A549 (cell line): ENCODE measurements at regions not wholly inside any gene's neighbourhood (a gene's known extent, or its start where the extent isn't known, plus 50 kb on each side); places are given as distances from the start of the nearest gene placed in this dataset.

ENCODE experiments used
- ATAC-seq, 2 experiments: fragments of 200-7000 bp in 1 of 2; fragments of >200 bp in 1 of 2; cut with Nextera tagmentation in 1 of 2; cut with Tn5 transposase in 1 of 2; 3 replicates each; pipeline versions ENCODE4 v1.8.0 to v1.9.1; 2018 to 2020; ENCODE audit warnings: mild to moderate bottlenecking in 1 of 2, moderate library complexity in 1 of 2
- CTCF ChIA-PET: fragments of 300-600 bp; sonication (Branson Sonifier 250); formaldehyde crosslinking; extraction: SDS; loops from one replicate; lab custom pipeline; 2021; ENCODE audit warnings: antibody characterized with exemption, inconsistent platforms; lab: Yijun Ruan, JAX
- POLR2A ChIA-PET: fragments of 350-600 bp; formaldehyde crosslinking; extraction: SDS; loops from one replicate; lab custom pipeline; 2021; ENCODE audit warnings: antibody characterized with exemption, inconsistent platforms; lab: Yijun Ruan, JAX
- DNase-seq, 2 experiments: peaks; one replicate each; pipeline versions ENCODE4 v3.0.0 to v3.0.0-alpha.2; 2011 to 2016; ENCODE audit warnings: low read depth in 1 of 2, low spot score in 1 of 2
- FAIRE-seq: peaks from 2 replicates; lab custom pipeline; 2011; peaks lifted over from hg19 to GRCh38; lab: Jason Lieb, UNC
- H3K27ac ChIP-seq, 2 experiments: fragments of >200 bp; sonication (Bioruptor Twin); formaldehyde crosslinking; 3 replicates each; pipeline ENCODE4 v1.5.1; 2016 to 2017
- H3K4me1 ChIP-seq: fragments of >200 bp; sonication (Bioruptor Twin); formaldehyde crosslinking; 3 replicates; pipeline ENCODE4 v1.6.1; 2016
- H3K4me2 ChIP-seq: fragments of >200 bp; sonication (Bioruptor Twin); formaldehyde crosslinking; 3 replicates; pipeline ENCODE4 v1.6.1; 2016
- H3K4me3 ChIP-seq: fragments of >200 bp; sonication (Bioruptor Twin); formaldehyde crosslinking; 3 replicates; pipeline ENCODE4 v1.5.1; 2016
- H3K9me3 ChIP-seq: fragments of >200 bp; sonication (Bioruptor Twin); formaldehyde crosslinking; 3 replicates; pipeline ENCODE4 v1.6.1; 2016
- BHLHE40 ChIP-seq: IDR thresholded peaks from 2 replicates; pipeline ENCODE4 v1.6.1; 2012; ENCODE audit warnings: low read depth, low read length, inconsistent platforms
- CHD2 ChIP-seq: fragments of 150-350 bp; IDR thresholded peaks from 2 replicates; pipeline ENCODE4 v1.6.1; 2014; ENCODE audit warnings: low read length; ENCODE audit not compliant: partially characterized antibody
- CHD4 ChIP-seq: fragments of 200-600 bp; sonication (generic); IDR thresholded peaks from 2 replicates; pipeline ENCODE4 v1.6.1; 2016; ENCODE audit warnings: antibody characterized with exemption, mild to moderate bottlenecking, borderline replicate concordance
- EHMT2 ChIP-seq: fragments of 200-600 bp; sonication (generic); IDR thresholded peaks from 2 replicates; pipeline ENCODE4 v1.6.1; 2016; ENCODE audit warnings: antibody characterized with exemption, low read depth, mild to moderate bottlenecking, moderate library complexity
- FOSB ChIP-seq: fragments of 250-450 bp; sonication (Bioruptor Pico); IDR thresholded peaks from 2 replicates; pipeline ENCODE4 v1.5.0; 2020; ENCODE audit warnings: mild to moderate bottlenecking, moderate library complexity
- FOSL2 ChIP-seq, 2 experiments: fragments of 450-650 bp in 1 of 2; fragments of >200 bp in 1 of 2; sonication (Bioruptor Twin) in 1 of 2; formaldehyde crosslinking; IDR thresholded peaks; 2 replicates each; pipeline versions ENCODE4 v1.5.0 to v1.6.1; 2016 to 2020; ENCODE audit warnings: mild to moderate bottlenecking in 1 of 2, moderate library complexity in 1 of 2
- FOXS1 ChIP-seq: fragments of 250-450 bp; sonication (Bioruptor Pico); IDR thresholded peaks from 2 replicates; pipeline ENCODE4 v1.5.0; 2020; ENCODE audit warnings: mild to moderate bottlenecking, moderate library complexity
- KDM1A ChIP-seq: fragments of 200-600 bp; sonication (generic); IDR thresholded peaks from 2 replicates; pipeline ENCODE4 v1.6.1; 2016; ENCODE audit warnings: low read depth, mild to moderate bottlenecking
- KDM5A ChIP-seq: fragments of 200-600 bp; sonication (generic); IDR thresholded peaks from 2 replicates; pipeline ENCODE4 v1.6.1; 2016; ENCODE audit warnings: antibody characterized with exemption, mild to moderate bottlenecking
- MAZ ChIP-seq: fragments of 150-350 bp; IDR thresholded peaks from 2 replicates; pipeline ENCODE4 v1.6.1; 2014; ENCODE audit warnings: antibody characterized with exemption, low read depth, low read length, borderline replicate concordance
- PHF8 ChIP-seq: fragments of 200-600 bp; sonication (generic); IDR thresholded peaks from 2 replicates; pipeline ENCODE4 v1.6.1; 2016; ENCODE audit warnings: low read depth, mild to moderate bottlenecking, antibody characterized with exemption, moderate library complexity, borderline replicate concordance
- RAD21 ChIP-seq, 2 experiments: fragments of >200 bp in 1 of 2; sonication (Bioruptor Twin) in 1 of 2; formaldehyde crosslinking in 1 of 2; IDR thresholded peaks in 1 of 2; conservative IDR thresholded peaks in 1 of 2; 2 replicates in 1 of 2; 3 replicates in 1 of 2; pipeline ENCODE4 v1.6.1; 2012 to 2018; ENCODE audit warnings: inconsistent platforms in 1 of 2
- SMC3 ChIP-seq: fragments of >200 bp; sonication (Bioruptor Twin); formaldehyde crosslinking; IDR thresholded peaks from 3 replicates; pipeline ENCODE4 v1.6.1; 2018; ENCODE audit warnings: inconsistent platforms
- SREBF2 ChIP-seq: fragments of 450-650 bp; IDR thresholded peaks from 2 replicates; pipeline ENCODE4 v1.6.1; 2014; ENCODE audit warnings: mild to moderate bottlenecking, moderate library complexity
- TFCP2L1 ChIP-seq: fragments of 250-450 bp; sonication (Bioruptor Pico); IDR thresholded peaks from 2 replicates; pipeline ENCODE4 v1.5.0; 2021; ENCODE audit warnings: mild to moderate bottlenecking
- ZNF302 ChIP-seq: fragments of 250-450 bp; sonication (Bioruptor Pico); IDR thresholded peaks from 2 replicates; pipeline ENCODE4 v1.9.0; 2021; ENCODE audit warnings: inconsistent platforms, mild to moderate bottlenecking, moderate library complexity
- WGBS: methylation state at CpG from one replicate; pipeline ENCODE4 v1.1.6; 2017; ENCODE audit errors: missing lambda C conversion rate; 5-methylcytosine and 5-hydroxymethylcytosine counted together
- TF ChIP-seq, protein P1 (sequence below): fragments of 200-600 bp; sonication (generic); IDR thresholded peaks from 2 replicates; pipeline ENCODE4 v1.6.1; 2016; ENCODE audit warnings: antibody characterized with exemption, mild to moderate bottlenecking, moderate library complexity
- TF ChIP-seq, protein P2 (sequence below): fragments of >200 bp; sonication (Bioruptor Twin); formaldehyde crosslinking; IDR thresholded peaks from 3 replicates; pipeline ENCODE4 v1.6.1; 2016
- TF ChIP-seq, protein P3 (sequence below): fragments of >200 bp; sonication (Bioruptor Twin); formaldehyde crosslinking; IDR thresholded peaks from 3 replicates; pipeline ENCODE4 v1.5.1; 2016
- TF ChIP-seq, protein P4 (sequence below): IDR thresholded peaks from 2 replicates; pipeline ENCODE4 v1.6.1; 2012
- TF ChIP-seq, protein P5 (sequence below): IDR thresholded peaks from 2 replicates; pipeline ENCODE4 v1.6.1; 2012

DNA sequence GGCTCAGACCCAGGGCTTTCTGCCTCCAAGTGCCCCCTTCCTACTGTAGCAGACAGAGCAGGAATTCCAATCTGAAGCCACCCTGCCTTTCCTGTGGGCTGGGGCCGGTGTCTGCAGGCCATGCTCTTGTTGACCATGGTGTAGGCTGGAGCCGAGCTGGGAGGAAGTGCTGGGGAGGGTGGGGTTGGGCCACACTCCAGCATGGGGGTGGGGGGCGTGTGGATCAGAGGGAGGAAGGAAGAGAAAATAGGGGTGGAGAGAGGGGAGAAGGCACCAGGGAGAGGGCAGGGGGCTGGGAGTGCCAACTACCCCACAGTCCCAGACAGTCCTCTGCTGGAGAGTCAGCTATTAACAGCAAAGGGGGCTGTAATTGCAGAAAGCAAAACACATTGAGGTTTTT, 54.3 kb upstream of the JPH3 start (continued):
- TF ChIP-seq, protein P1, sequence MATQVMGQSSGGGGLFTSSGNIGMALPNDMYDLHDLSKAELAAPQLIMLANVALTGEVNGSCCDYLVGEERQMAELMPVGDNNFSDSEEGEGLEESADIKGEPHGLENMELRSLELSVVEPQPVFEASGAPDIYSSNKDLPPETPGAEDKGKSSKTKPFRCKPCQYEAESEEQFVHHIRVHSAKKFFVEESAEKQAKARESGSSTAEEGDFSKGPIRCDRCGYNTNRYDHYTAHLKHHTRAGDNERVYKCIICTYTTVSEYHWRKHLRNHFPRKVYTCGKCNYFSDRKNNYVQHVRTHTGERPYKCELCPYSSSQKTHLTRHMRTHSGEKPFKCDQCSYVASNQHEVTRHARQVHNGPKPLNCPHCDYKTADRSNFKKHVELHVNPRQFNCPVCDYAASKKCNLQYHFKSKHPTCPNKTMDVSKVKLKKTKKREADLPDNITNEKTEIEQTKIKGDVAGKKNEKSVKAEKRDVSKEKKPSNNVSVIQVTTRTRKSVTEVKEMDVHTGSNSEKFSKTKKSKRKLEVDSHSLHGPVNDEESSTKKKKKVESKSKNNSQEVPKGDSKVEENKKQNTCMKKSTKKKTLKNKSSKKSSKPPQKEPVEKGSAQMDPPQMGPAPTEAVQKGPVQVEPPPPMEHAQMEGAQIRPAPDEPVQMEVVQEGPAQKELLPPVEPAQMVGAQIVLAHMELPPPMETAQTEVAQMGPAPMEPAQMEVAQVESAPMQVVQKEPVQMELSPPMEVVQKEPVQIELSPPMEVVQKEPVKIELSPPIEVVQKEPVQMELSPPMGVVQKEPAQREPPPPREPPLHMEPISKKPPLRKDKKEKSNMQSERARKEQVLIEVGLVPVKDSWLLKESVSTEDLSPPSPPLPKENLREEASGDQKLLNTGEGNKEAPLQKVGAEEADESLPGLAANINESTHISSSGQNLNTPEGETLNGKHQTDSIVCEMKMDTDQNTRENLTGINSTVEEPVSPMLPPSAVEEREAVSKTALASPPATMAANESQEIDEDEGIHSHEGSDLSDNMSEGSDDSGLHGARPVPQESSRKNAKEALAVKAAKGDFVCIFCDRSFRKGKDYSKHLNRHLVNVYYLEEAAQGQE = no peak
- no peak for TF ChIP-seq MAZ
- TF ChIP-seq SREBF2 = no peak
- TF ChIP-seq FOSL2 (IDR thresholded peaks at IDR 0.05) = no peak
- no peak for TF ChIP-seq FOSL2 (CRISPR knock-in tag; IDR thresholded peaks at IDR 0.05)

DNA sequence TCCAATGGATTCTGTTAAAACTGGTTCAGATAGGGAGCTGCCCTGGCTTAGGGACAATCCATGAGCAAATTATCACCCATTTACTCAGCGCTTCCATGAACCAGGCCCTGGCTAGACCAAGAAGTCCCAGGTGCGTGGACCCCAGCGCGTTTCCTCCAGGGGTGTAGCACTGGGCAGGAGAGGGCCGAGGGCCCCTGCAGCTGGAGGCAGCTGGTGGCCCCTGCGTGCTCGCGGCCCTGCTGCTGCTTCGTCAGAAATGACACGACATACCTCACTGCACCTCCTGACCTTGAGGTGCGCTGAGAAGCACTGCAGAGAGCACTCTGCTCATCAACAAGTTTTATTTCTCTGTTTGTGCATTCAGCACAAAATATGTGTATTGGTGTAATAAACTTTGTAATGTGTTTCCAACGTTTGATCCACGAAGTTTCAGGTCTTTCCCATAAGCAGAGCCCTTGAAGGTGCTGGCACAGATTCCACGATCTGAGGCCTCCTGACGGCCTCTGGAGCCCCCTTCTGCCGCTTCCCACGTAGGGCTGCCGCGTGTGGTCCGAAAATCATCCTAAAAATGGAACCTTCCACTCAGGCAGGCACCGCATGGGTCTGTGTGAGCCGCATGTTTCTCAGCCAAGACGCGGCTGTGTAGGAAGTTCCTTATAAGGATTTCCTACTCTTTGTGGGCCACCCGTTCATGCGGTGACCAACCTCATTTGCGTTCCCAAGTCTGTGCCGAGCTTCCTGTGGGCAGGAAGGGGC, 50.8 kb upstream of the ZCCHC14 start:
- Histone ChIP-seq H3K4me2 (no peak overlapping the region), H3K4me3 (no peak overlapping the region), H3K27ac (no peak overlapping the region), H3K4me1 (no peaks in the 10 kb centered on the region), H3K9me3 (no peaks in the 10 kb centered on the region)
- no peak for DNase-seq
- no peak for TF ChIP-seq CHD2
- no peak for TF ChIP-seq BHLHE40
- no peak for TF ChIP-seq CHD4
- no peak for TF ChIP-seq SMC3
- TF ChIP-seq FOSL2 (IDR thresholded peaks at IDR 0.05) = no peak
- TF ChIP-seq FOSL2 (CRISPR knock-in tag; IDR thresholded peaks at IDR 0.05) = no peak
- TF ChIP-seq ZNF302 (CRISPR knock-in tag) = no peak
- TF ChIP-seq, protein P2, sequence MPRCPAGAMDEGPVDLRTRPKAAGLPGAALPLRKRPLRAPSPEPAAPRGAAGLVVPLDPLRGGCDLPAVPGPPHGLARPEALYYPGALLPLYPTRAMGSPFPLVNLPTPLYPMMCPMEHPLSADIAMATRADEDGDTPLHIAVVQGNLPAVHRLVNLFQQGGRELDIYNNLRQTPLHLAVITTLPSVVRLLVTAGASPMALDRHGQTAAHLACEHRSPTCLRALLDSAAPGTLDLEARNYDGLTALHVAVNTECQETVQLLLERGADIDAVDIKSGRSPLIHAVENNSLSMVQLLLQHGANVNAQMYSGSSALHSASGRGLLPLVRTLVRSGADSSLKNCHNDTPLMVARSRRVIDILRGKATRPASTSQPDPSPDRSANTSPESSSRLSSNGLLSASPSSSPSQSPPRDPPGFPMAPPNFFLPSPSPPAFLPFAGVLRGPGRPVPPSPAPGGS = no peak
- TF ChIP-seq KDM1A = no peak
- no peak for TF ChIP-seq PHF8
- TF ChIP-seq FOXS1 (CRISPR knock-in tag) = no peak
- no peak for ATAC-seq
- no peak for FAIRE-seq
- WGBS = 65% methylated on average over 26 of the region's 28 CpGs
- POLR2A ChIA-PET = no interaction called here
- CTCF ChIA-PET = interaction anchor here (1.9 to 3.4 kb wide), 3 partner anchors 8 to 92 kb away, joined by 9 to 21 read pairs (median 20); no protein-coding TSS in a partner anchor

DNA sequence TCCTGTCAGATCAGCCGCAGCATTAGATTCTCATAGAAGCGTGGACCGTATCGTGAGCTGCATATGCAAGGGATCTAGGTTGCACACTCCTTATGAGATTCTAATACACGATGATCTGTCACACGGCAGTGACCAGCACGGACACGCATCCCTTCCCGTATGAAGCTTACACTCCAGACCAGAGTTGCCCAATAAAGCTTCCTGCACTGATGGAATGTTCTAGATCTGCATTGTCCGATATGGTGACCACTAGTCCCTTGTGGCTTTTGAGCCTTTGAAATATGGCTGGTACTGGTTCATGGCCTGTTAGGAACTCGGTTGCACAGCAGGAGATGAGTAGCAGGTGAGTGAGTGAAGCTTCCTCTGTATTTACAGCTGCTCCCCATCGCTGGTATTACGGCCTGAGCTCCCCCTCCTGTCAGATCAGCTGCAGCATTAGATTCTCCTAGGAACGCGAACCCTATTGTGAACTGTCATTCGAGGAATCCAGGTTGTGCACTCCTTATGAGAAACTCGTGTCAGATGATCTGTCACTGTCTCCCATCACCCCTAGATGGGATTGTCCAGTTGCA, 49.8 kb upstream of the ZCCHC14 start:
- TF ChIP-seq MAZ = no peak
- no peak for TF ChIP-seq FOSB
- TF ChIP-seq, protein P3, sequence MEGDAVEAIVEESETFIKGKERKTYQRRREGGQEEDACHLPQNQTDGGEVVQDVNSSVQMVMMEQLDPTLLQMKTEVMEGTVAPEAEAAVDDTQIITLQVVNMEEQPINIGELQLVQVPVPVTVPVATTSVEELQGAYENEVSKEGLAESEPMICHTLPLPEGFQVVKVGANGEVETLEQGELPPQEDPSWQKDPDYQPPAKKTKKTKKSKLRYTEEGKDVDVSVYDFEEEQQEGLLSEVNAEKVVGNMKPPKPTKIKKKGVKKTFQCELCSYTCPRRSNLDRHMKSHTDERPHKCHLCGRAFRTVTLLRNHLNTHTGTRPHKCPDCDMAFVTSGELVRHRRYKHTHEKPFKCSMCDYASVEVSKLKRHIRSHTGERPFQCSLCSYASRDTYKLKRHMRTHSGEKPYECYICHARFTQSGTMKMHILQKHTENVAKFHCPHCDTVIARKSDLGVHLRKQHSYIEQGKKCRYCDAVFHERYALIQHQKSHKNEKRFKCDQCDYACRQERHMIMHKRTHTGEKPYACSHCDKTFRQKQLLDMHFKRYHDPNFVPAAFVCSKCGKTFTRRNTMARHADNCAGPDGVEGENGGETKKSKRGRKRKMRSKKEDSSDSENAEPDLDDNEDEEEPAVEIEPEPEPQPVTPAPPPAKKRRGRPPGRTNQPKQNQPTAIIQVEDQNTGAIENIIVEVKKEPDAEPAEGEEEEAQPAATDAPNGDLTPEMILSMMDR = no peak
- TF ChIP-seq EHMT2 = no peak
- no peak for TF ChIP-seq FOSL2 (IDR thresholded peaks at IDR 0.05)
- TF ChIP-seq FOSL2 (CRISPR knock-in tag; IDR thresholded peaks at IDR 0.05) = no peak
- TF ChIP-seq, protein P4, sequence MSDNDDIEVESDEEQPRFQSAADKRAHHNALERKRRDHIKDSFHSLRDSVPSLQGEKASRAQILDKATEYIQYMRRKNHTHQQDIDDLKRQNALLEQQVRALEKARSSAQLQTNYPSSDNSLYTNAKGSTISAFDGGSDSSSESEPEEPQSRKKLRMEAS = no peak
- TF ChIP-seq BHLHE40 = no peak
- TF ChIP-seq, protein P5, sequence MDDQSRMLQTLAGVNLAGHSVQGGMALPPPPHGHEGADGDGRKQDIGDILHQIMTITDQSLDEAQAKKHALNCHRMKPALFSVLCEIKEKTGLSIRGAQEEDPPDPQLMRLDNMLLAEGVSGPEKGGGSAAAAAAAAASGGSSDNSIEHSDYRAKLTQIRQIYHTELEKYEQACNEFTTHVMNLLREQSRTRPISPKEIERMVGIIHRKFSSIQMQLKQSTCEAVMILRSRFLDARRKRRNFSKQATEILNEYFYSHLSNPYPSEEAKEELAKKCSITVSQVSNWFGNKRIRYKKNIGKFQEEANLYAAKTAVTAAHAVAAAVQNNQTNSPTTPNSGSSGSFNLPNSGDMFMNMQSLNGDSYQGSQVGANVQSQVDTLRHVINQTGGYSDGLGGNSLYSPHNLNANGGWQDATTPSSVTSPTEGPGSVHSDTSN = no peak
- TF ChIP-seq TFCP2L1 = no peak
- TF ChIP-seq KDM5A = no peak
- no peak for TF ChIP-seq RAD21 (conservative IDR thresholded peaks at IDR 0.05 in 1 of 2, IDR thresholded peaks at IDR 0.05 in 1 of 2)
- Histone ChIP-seq H3K4me2 (no peak overlapping the region), H3K27ac (no peak overlapping the region), H3K9me3 (peaks cover 5% of the 10 kb centered on the region; the same call in 2 of the 3 replicates), H3K4me3 (no peak overlapping the region), H3K4me1 (no peaks in the 10 kb centered on the region)
- WGBS = 70% methylated on average over 17 of the region's 17 CpGs
- FAIRE-seq = no peak
- ChIA-PET CTCF (interaction anchor here (1.0 to 2.6 kb wide), 5 partner anchors 9 to 329 kb away, joined by 4 to 21 read pairs (median 9); no protein-coding TSS in a partner anchor), POLR2A (no interaction called here)
- DNase-seq = no peak
- no peak for ATAC-seq
